MCF 10A (cell line): ENCODE measurements at regions not wholly inside any gene's neighbourhood (a gene's known extent, or its start where the extent isn't known, plus 50 kb on each side); places are given as distances from the start of the nearest gene placed in this dataset.

ENCODE experiments used
- BruUV-seq: library from RNA; stranded (reverse); fragments of 400-500 nt; replicated peaks from 2 replicates; lab custom pipeline; 2021; lab: Mats Ljungman, UMichigan
- CTCF ChIA-PET: fragments of 300-600 bp; sonication (Branson Sonifier 250); formaldehyde crosslinking; extraction: SDS; loops from one replicate; lab custom pipeline; 2021; ENCODE audit warnings: antibody characterized with exemption, inconsistent platforms; lab: Yijun Ruan, JAX
- POLR2A ChIA-PET: fragments of 300-600, 350-650 bp; sonication (Branson Sonifier 250); formaldehyde crosslinking; extraction: SDS; loops from one replicate; lab custom pipeline; 2020; ENCODE audit warnings: antibody characterized with exemption, inconsistent platforms; lab: Yijun Ruan, JAX
- DNase-seq: peaks from one replicate; pipeline ENCODE4 v3.0.0-alpha.2; 2018; ENCODE audit not compliant: unreplicated experiment
- H3K27ac Mint-ChIP-seq: one replicate; pipeline ENCODE4 v1.8.0; 2022; ENCODE audit warnings: mild to moderate bottlenecking, low read depth, mixed read lengths; ENCODE audit not compliant: unreplicated experiment
- H3K27me3 Mint-ChIP-seq: one replicate; pipeline ENCODE4 v1.8.0; 2022; ENCODE audit warnings: mixed read lengths; ENCODE audit not compliant: insufficient read depth, unreplicated experiment
- H3K36me3 Mint-ChIP-seq: one replicate; pipeline ENCODE4 v1.8.0; 2022; ENCODE audit warnings: mild to moderate bottlenecking, moderate library complexity, mixed read lengths; ENCODE audit not compliant: insufficient read depth, unreplicated experiment
- H3K4me1 Mint-ChIP-seq: one replicate; pipeline ENCODE4 v1.8.0; 2022; ENCODE audit warnings: mixed read lengths; ENCODE audit not compliant: insufficient read depth, unreplicated experiment
- H3K4me3 Mint-ChIP-seq: one replicate; pipeline ENCODE4 v1.8.0; 2022; ENCODE audit warnings: mild to moderate bottlenecking, moderate library complexity, mixed read lengths; ENCODE audit not compliant: unreplicated experiment
- H3K9me3 Mint-ChIP-seq: one replicate; pipeline ENCODE4 v1.8.0; 2022; ENCODE audit warnings: mixed read lengths; ENCODE audit not compliant: unreplicated experiment
- intact Hi-C: fragments of 100-400 bp; cut with micrococcal nuclease; formaldehyde crosslinking; loops from 2 replicates; pipeline ENCODE4 v1.14.1; 2022
- TF ChIP-seq, protein P1 (sequence below): fragments of 200-600 bp; IDR thresholded peaks from one replicate; pipeline ENCODE4 v1.8.0; 2022; ENCODE audit warnings: antibody characterized with exemption, mild to moderate bottlenecking; ENCODE audit not compliant: unreplicated experiment

DNA sequence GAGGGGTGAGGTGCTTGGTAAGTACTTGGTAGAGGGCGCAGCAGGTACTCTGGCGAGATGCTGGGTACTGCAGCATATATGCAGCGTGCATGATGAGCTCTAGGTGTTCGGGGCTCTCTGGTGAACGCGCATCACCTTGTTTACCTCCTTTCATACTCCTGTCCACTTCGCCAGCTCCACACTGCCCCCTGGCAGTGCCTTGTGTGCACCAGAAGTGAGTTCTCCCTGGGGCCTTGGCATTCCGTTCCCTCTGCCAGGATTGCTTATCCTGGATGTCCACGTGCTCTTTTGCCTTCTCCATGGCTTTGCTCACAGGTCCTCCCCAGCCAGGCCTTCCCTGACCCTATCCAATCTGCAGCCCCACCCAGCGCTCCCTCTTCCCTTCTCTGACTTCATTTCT, 154.2 kb downstream of the MRM1 start:
- Mint-ChIP-seq H3K9me3 (peaks cover under 1% of the 10 kb centered on the region), H3K27me3 (peaks cover 17% of the 10 kb centered on the region), H3K36me3 (peaks cover 6% of the 10 kb centered on the region), H3K27ac (no peak overlapping the region), H3K4me1 (no peaks in the 10 kb centered on the region), H3K4me3 (no peak overlapping the region)
- TF ChIP-seq, protein P1, sequence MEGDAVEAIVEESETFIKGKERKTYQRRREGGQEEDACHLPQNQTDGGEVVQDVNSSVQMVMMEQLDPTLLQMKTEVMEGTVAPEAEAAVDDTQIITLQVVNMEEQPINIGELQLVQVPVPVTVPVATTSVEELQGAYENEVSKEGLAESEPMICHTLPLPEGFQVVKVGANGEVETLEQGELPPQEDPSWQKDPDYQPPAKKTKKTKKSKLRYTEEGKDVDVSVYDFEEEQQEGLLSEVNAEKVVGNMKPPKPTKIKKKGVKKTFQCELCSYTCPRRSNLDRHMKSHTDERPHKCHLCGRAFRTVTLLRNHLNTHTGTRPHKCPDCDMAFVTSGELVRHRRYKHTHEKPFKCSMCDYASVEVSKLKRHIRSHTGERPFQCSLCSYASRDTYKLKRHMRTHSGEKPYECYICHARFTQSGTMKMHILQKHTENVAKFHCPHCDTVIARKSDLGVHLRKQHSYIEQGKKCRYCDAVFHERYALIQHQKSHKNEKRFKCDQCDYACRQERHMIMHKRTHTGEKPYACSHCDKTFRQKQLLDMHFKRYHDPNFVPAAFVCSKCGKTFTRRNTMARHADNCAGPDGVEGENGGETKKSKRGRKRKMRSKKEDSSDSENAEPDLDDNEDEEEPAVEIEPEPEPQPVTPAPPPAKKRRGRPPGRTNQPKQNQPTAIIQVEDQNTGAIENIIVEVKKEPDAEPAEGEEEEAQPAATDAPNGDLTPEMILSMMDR: peak; percentile 23
- ChIA-PET POLR2A (no interaction called here), CTCF (interaction anchor here (0.8 kb wide), 1 partner anchor 30 kb away, joined by 3 read pairs; no protein-coding TSS in a partner anchor)
- peak; percentile 35 for DNase-seq
- no TSS peak for BruUV-seq
- intact Hi-C loops: no loop called here

DNA sequence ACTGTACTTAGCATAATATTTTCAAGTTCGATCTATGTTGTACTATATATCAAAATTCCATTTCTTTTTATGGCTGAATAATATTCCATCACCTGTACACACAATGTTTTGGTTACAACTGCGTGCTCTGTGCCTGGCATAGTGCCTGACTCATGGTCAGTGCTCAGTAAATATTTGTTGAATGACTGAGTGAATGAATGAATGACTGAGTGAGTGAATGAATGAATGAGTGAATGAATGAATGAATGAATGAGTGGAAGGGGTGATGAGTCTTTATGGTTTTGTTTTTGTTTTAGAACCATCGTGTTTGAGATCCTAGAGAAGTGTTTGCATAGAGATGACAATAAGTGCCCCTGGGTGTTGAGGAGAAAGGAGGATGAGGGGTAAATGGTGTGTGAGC, 155.3 kb downstream of the MRM1 start:
- Mint-ChIP-seq H3K27me3 (peaks cover 9% of the 10 kb centered on the region), H3K9me3 (peaks cover 10% of the 10 kb centered on the region), H3K36me3 (peaks cover 6% of the 10 kb centered on the region), H3K4me3 (no peak overlapping the region), H3K27ac (no peak overlapping the region), H3K4me1 (no peaks in the 10 kb centered on the region)
- TF ChIP-seq, protein P1: no peak
- DNase-seq: no peak
- intact Hi-C loops: no loop called here
- POLR2A ChIA-PET: no interaction called here
- no TSS peak for BruUV-seq
- CTCF ChIA-PET: interaction anchor here (0.6 kb wide), 1 partner anchor 177 kb away, joined by 3 read pairs; no protein-coding TSS in a partner anchor

DNA sequence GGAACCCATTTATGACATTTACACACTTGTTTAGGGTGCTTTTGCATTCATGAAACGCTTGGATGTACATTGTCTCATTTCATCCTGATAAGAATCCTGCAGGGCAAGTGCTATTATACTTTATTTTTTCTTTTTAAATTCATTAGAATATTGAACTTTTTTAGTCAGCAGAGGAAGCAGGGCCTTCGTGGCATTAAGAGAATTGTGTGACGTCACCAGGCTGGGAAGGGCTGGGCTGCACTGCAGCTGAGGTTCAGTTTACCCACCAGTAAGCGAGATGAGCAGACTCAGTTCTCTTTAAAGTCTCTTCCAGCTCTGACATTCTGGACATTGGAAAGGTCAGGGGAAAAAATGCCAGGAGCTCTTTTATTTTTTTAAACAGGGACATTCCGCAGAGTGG, 159.0 kb downstream of the MRM1 start:
- CTCF ChIA-PET: interaction anchor here (0.6 kb wide), 2 partner anchors 21 to 132 kb away, joined by 3 read pairs; no protein-coding TSS in a partner anchor
- no TSS peak for BruUV-seq

DNA sequence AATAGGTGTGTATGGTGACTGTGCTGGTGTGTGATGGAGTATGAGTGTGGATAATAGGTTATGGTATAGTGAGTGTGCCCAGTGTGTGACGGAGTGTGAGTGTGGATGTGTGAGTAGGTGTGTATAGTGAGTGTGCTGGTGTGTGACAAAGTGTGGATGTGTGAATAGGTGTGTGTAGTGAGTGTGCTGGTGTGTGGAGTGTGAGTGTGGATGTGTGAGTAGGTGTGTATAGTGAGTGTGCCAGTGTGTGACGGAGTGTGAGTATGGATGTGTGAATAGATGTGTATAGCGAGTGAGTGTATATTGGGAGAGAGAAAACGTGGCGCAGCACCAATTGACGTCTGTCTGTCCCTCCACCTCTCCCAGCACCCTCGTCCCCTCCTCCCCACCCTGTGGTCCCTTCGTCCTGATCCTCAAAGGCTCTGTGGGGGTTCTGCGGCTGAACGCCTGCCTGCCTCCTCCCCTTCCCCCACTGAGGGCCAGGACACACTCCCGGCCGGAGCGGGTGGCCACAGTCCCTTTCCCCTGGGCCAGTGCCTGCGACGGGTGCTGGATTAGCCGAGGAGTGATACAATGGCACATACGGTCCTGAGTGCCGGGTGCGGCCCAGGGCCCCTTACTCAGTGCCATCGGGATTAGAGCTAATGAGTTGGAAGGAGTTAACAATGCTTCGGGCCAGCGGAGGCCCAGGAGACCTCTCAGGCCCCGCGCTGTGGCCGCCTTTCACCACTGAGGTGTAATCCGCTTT, 160.0 kb downstream of the MRM1 start:
- intact Hi-C loops: no loop called here
- ChIA-PET CTCF (no interaction called here), POLR2A (no interaction called here)
- Mint-ChIP-seq H3K36me3 (no peaks in the 10 kb centered on the region), H3K27ac (no peak overlapping the region), H3K27me3 (no peaks in the 10 kb centered on the region), H3K4me1 (peaks cover 6% of the 10 kb centered on the region), H3K4me3 (no peak overlapping the region), H3K9me3 (peaks cover 10% of the 10 kb centered on the region)
- DNase-seq: no peak
- TF ChIP-seq, protein P1: no peak
- no TSS peak for BruUV-seq

More for the DNA sequence above, 159.0 kb downstream of the MRM1 start:
- no peak overlapping the region for H3K4me3 Mint-ChIP-seq
- H3K27ac Mint-ChIP-seq: no peak overlapping the region
- intact Hi-C loops: no loop called here
- H3K36me3 Mint-ChIP-seq: no peaks in the 10 kb centered on the region
- H3K27me3 Mint-ChIP-seq: no peaks in the 10 kb centered on the region
- H3K4me1 Mint-ChIP-seq: peaks cover 6% of the 10 kb centered on the region
- H3K9me3 Mint-ChIP-seq: peaks cover 10% of the 10 kb centered on the region
- POLR2A ChIA-PET: no interaction called here
- DNase-seq: no peak
- TF ChIP-seq, protein P1: no peak
